ENCODE measurements at regions not wholly inside any gene's neighbourhood (a gene's known extent, or its start where the extent isn't known, plus 50 kb on each side); places are given as distances from the start of the nearest gene placed in this dataset.

- TF ChIP-seq EZH2 (IDR thresholded peaks at IDR 0.05; ENCODE audit: insufficient read depth, poor library complexity, severe bottlenecking) (no peak), EZH2phosphoT487 (IDR thresholded peaks at IDR 0.05; ENCODE audit: insufficient read depth, low read depth) (no peak)
Observed at GRCh38 chr4:135365065-135365464, 1163.5 kb upstream of the PABPC4L start.

All from GM23248 (cell line).